ENCODE measurements at regions not wholly inside any gene's neighbourhood (a gene's known extent, or its start where the extent isn't known, plus 50 kb on each side); places are given as distances from the start of the nearest gene placed in this dataset.

- Histone ChIP-seq H2AFZ (no peak overlapping the region), H3K4me2 (ENCODE audit: low read length) (no peak overlapping the region), H3K4me1 (no peaks in the 10 kb centered on the region), H3K9ac (no peak overlapping the region), H3K27ac (no peak overlapping the region), H3K4me3 (ENCODE audit: low read depth, low read length) (no peak overlapping the region), H3K79me2 (no peaks in the 10 kb centered on the region), H3K9me3 (ENCODE audit: control insufficient read depth, low read length) (no peaks in the 10 kb centered on the region), H3K27me3 (ENCODE audit: control insufficient read depth, insufficient read depth, low read length) (no peaks in the 10 kb centered on the region), H3K36me3 (ENCODE audit: control insufficient read depth, insufficient read depth, low read length) (no peaks in the 10 kb centered on the region)
- no peak for TF ChIP-seq CTCF (IDR thresholded peaks at IDR 0.05)
Observed at GRCh38 chr7:113775401-113775800, 143.4 kb downstream of the PPP1R3A start.

DNA sequence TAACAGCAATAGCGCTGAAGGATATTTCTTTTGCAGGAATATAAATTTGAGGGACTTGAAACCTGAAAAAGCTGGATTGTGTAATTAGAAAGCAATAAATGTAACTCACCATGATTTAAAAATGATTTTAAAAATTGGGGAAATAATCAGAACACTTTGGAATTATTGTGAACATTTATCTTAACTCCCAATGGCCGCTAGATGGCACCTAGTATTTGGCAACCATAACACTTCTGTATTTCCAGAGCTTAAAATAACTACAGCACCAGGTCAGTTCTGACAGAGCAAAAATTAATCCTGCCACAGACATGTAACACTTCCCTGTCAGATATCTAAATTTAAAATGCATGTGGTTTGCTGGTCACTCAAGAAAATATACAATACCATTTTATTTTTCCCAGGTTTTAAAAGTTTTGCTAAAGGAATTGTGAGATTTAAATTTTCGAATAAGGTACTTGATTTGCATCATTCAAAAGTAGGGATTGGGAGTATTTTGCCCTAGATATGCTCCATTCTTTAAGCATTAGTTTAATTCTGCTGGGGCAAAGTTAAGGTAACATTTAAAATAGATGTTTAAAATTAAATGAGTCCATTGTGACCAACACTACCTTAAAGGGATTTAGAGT is 144.5 kb downstream of the PPP1R3A start:
- Histone ChIP-seq H3K4me3 (ENCODE audit: low read depth, low read length) (no peak overlapping the region), H3K4me1 (no peaks in the 10 kb centered on the region), H3K27ac (no peak overlapping the region), H3K9me3 (ENCODE audit: control insufficient read depth, low read length) (no peaks in the 10 kb centered on the region), H3K9ac (no peak overlapping the region), H2AFZ (no peak overlapping the region), H3K27me3 (ENCODE audit: control insufficient read depth, insufficient read depth, low read length) (no peaks in the 10 kb centered on the region), H3K79me2 (no peaks in the 10 kb centered on the region), H3K4me2 (ENCODE audit: low read length) (no peak overlapping the region), H3K36me3 (ENCODE audit: control insufficient read depth, insufficient read depth, low read length) (no peaks in the 10 kb centered on the region)
- peak; percentile 15 for TF ChIP-seq CTCF (IDR thresholded peaks at IDR 0.05)

DNA sequence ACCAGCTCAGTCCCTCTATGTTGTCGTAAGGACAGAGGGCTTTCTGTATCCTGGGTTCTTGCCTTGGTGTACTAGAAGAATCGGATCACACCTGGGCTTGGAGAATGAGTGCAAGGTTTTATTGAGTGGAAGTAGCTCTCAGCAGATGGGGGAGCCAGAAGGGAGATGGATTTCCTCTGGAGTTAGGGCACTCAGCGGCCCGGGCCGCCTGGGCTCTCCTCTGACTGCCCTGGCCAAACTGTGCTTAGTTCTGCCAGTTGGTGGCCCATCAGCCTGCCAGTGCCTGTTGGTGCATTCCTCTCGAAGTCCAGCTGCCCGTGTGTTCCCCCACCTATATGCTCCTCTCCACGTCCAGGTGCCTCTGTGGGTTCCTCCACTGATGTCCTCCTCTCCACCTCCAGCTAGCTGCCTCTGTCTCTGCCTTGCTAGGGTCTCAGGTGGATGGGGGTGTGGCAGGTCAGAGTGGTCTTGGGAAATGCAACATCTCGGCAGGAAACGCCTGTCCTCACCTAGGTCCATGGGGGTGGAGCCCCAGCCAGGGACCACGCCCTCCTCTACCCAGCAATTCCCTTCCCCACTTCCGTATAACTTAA is 148.6 kb downstream of the PPP1R3A start:
- Histone ChIP-seq H3K4me2 (ENCODE audit: low read length) (no peak overlapping the region), H3K27ac (no peak overlapping the region), H3K36me3 (ENCODE audit: control insufficient read depth, insufficient read depth, low read length) (no peaks in the 10 kb centered on the region), H3K9me3 (ENCODE audit: control insufficient read depth, low read length) (no peaks in the 10 kb centered on the region), H3K4me1 (no peaks in the 10 kb centered on the region), H3K27me3 (ENCODE audit: control insufficient read depth, insufficient read depth, low read length) (no peaks in the 10 kb centered on the region), H3K79me2 (no peaks in the 10 kb centered on the region), H3K9ac (no peak overlapping the region), H3K4me3 (ENCODE audit: low read depth, low read length) (no peak overlapping the region), H2AFZ (no peak overlapping the region)
- TF ChIP-seq CTCF (IDR thresholded peaks at IDR 0.05), result no peak

DNA sequence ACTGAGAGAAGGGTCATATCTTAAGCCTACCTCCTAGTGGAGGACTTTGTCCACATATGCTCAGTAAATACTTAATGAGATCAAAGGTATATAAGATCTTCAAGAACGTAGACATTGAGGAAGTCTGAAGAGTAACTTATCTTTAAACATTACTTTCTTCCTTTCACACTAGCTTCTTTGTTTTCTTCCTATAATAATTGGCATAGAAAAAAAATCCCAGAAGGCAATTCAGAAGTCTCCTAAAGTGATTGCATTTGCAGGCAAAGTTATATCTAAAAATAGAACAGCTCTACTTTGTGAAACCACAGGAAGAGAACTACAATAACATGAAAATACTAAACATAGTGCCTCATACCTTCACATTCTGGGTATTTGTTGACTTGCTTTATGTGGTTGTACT is 150.4 kb downstream of the PPP1R3A start:
- Histone ChIP-seq H3K27ac (no peak overlapping the region), H3K36me3 (ENCODE audit: control insufficient read depth, insufficient read depth, low read length) (no peaks in the 10 kb centered on the region), H3K4me1 (no peaks in the 10 kb centered on the region), H3K4me2 (ENCODE audit: low read length) (no peak overlapping the region), H3K9me3 (ENCODE audit: control insufficient read depth, low read length) (no peaks in the 10 kb centered on the region), H2AFZ (no peak overlapping the region), H3K9ac (no peak overlapping the region), H3K27me3 (ENCODE audit: control insufficient read depth, insufficient read depth, low read length) (no peaks in the 10 kb centered on the region), H3K4me3 (ENCODE audit: low read depth, low read length) (no peak overlapping the region), H3K79me2 (no peaks in the 10 kb centered on the region)
- no peak for TF ChIP-seq CTCF (IDR thresholded peaks at IDR 0.05)

Data from parathyroid adenoma (tissue), 2 donors.